Fibroblast of skin of right biceps (primary cell): ENCODE measurements at regions not wholly inside any gene's neighbourhood (a gene's known extent, or its start where the extent isn't known, plus 50 kb on each side); places are given as distances from the start of the nearest gene placed in this dataset.

Source experiments
- DNase-seq: peaks from one replicate; pipeline ENCODE4 v3.0.0-alpha.2; 2013

- no peak for DNase-seq
Measured at GRCh38 chr14:101183376-101184103, 280.0 kb upstream of the RTL1 start.

- DNase-seq: no peak
Measured at GRCh38 chr14:101184104-101184455, 280.6 kb upstream of the RTL1 start.

- DNase-seq: no peak
Measured at GRCh38 chr14:101184572-101184971, 281.1 kb upstream of the RTL1 start.

- no peak for DNase-seq
Measured at GRCh38 chr14:101185073-101185835, 281.7 kb upstream of the RTL1 start.

- DNase-seq: no peak
Measured at GRCh38 chr14:101185946-101186345, 282.4 kb upstream of the RTL1 start.

- DNase-seq: no peak
Measured at GRCh38 chr14:101186544-101186943, 283.0 kb upstream of the RTL1 start.

GRCh38 chr14:101186992-101187815 lies 283.7 kb upstream of the RTL1 start:
- no peak for DNase-seq

GRCh38 chr14:101187816-101188570 lies 284.5 kb upstream of the RTL1 start:
- DNase-seq: no peak

- DNase-seq: no peak
Measured at GRCh38 chr14:101188571-101188915, 285.0 kb upstream of the RTL1 start.

GRCh38 chr14:101189266-101189665 lies 285.7 kb upstream of the RTL1 start:
- DNase-seq: no peak

GRCh38 chr14:101189962-101190560 lies 286.5 kb upstream of the RTL1 start:
- no peak for DNase-seq

GRCh38 chr14:101191101-101191720 lies 287.7 kb upstream of the RTL1 start:
- DNase-seq: no peak

- DNase-seq: no peak
Measured at GRCh38 chr14:101191721-101192660, 288.5 kb upstream of the RTL1 start.

- no peak for DNase-seq
Measured at GRCh38 chr14:101192661-101193000, 289.1 kb upstream of the RTL1 start.

- no peak for DNase-seq
Measured at GRCh38 chr14:101193106-101193844, 289.8 kb upstream of the RTL1 start.

GRCh38 chr14:101193845-101194372 lies 290.4 kb upstream of the RTL1 start:
- DNase-seq: no peak

GRCh38 chr14:101194373-101195308 lies 291.1 kb upstream of the RTL1 start:
- no peak for DNase-seq

- no peak for DNase-seq
Measured at GRCh38 chr14:101195309-101195901, 291.9 kb upstream of the RTL1 start.
